IMR-90 (cell line): ENCODE measurements at regions not wholly inside any gene's neighbourhood (a gene's known extent, or its start where the extent isn't known, plus 50 kb on each side); places are given as distances from the start of the nearest gene placed in this dataset.

Experiments used
- ATAC-seq: fragments of 200-7000 bp; cut with Tn5 transposase; 2 replicates; pipeline ENCODE4 v1.9.1; 2020; ENCODE audit warnings: low read depth, mild to moderate bottlenecking, moderate library complexity
- BruUV-seq: library from RNA; stranded (reverse); fragments of 400-500 nt; replicated peaks from 2 replicates; lab custom pipeline; 2021; lab: Mats Ljungman, UMichigan
- CTCF ChIA-PET: fragments of 300-600 bp; formaldehyde crosslinking; extraction: SDS; loops from one replicate; lab custom pipeline; 2021; ENCODE audit warnings: antibody characterized with exemption; lab: Yijun Ruan, JAX
- POLR2A ChIA-PET: fragments of 300-600 bp; sonication (Branson Sonifier 250); formaldehyde crosslinking; loops from one replicate; lab custom pipeline; 2022; ENCODE audit warnings: antibody characterized with exemption; ENCODE audit not compliant: unreplicated experiment; lab: Charles Lee
- DNase-seq: peaks from one replicate; pipeline ENCODE4 v3.0.0; 2013
- H2AFZ ChIP-seq: replicated peaks from 2 replicates; pipeline ENCODE3; 2013; ENCODE audit warnings: low read length, mild to moderate bottlenecking; ENCODE audit not compliant: poor library complexity
- H2AK5ac ChIP-seq: 2 replicates; pipeline ENCODE4 v1.6.1; 2013; ENCODE audit warnings: low read depth, low read length, inconsistent platforms
- H2AK9ac ChIP-seq: replicated peaks from 2 replicates; pipeline ENCODE3; 2013; ENCODE audit warnings: mild to moderate bottlenecking, low read depth, low read length, moderate library complexity; ENCODE audit not compliant: poor library complexity
- H2BK120ac ChIP-seq: 2 replicates; pipeline ENCODE4 v1.6.1; 2013; ENCODE audit warnings: low read depth, low read length, inconsistent platforms
- H2BK15ac ChIP-seq: 3 replicates; pipeline ENCODE4 v1.6.1; 2013; ENCODE audit warnings: low read depth, low read length, inconsistent platforms
- H2BK20ac ChIP-seq: 2 replicates; pipeline ENCODE4 v1.6.1; 2013; ENCODE audit warnings: low read depth, mild to moderate bottlenecking, inconsistent platforms, low read length, moderate library complexity
- H2BK5ac ChIP-seq: 2 replicates; pipeline ENCODE4 v1.6.1; 2013; ENCODE audit warnings: mild to moderate bottlenecking, low read depth, low read length, inconsistent platforms; ENCODE audit not compliant: poor library complexity, severe bottlenecking
- H3K14ac ChIP-seq: replicated peaks from 2 replicates; pipeline ENCODE4 v1.6.1; 2013; ENCODE audit warnings: low read depth, low read length, inconsistent platforms
- H3K18ac ChIP-seq: 2 replicates; pipeline ENCODE4 v1.6.1; 2013; ENCODE audit warnings: low read depth, low read length, control low read depth
- H3K23ac ChIP-seq: 2 replicates; pipeline ENCODE4 v1.6.1; 2013; ENCODE audit warnings: low read depth, low read length, inconsistent platforms
- H3K27ac ChIP-seq: 2 replicates; pipeline ENCODE4 v1.5.1; 2013; ENCODE audit warnings: mild to moderate bottlenecking, control low read depth, low read length; ENCODE audit not compliant: insufficient read depth
- H3K27me3 ChIP-seq: 2 replicates; pipeline ENCODE4 v1.6.1; 2013; ENCODE audit warnings: low read length; ENCODE audit not compliant: control insufficient read depth, insufficient read depth
- H3K36me3 ChIP-seq: 2 replicates; pipeline ENCODE4 v1.6.1; 2013; ENCODE audit warnings: low read length, mixed read lengths; ENCODE audit not compliant: control insufficient read depth, insufficient read depth
- H3K4ac ChIP-seq: 2 replicates; pipeline ENCODE4 v1.6.1; 2013; ENCODE audit warnings: low read depth, low read length, inconsistent platforms
- H3K4me1 ChIP-seq: 2 replicates; pipeline ENCODE4 v1.6.1; 2013; ENCODE audit warnings: low read length, mixed read lengths; ENCODE audit not compliant: control insufficient read depth, insufficient read depth
- H3K4me2 ChIP-seq: 2 replicates; pipeline ENCODE4 v1.6.1; 2013; ENCODE audit warnings: low read depth, mild to moderate bottlenecking, control low read depth, low read length, moderate library complexity
- H3K4me3 ChIP-seq: 2 replicates; pipeline ENCODE4 v1.5.1; 2013; ENCODE audit warnings: low read depth, mild to moderate bottlenecking, control low read depth, low read length, moderate library complexity; ENCODE audit not compliant: insufficient read depth
- H3K56ac ChIP-seq: 2 replicates; pipeline ENCODE4 v1.6.1; 2013; ENCODE audit warnings: low read length, inconsistent platforms; ENCODE audit not compliant: insufficient read depth; ENCODE audit errors: extremely low read depth
- H3K79me1 ChIP-seq, 2 experiments: 2 replicates each; pipeline ENCODE4 v1.6.1; 2013; ENCODE audit warnings: low read length in 2 of 2, inconsistent platforms in 1 of 2, low read depth in 1 of 2
- H3K9ac ChIP-seq: 2 replicates; pipeline ENCODE4 v1.6.1; 2013; ENCODE audit warnings: low read depth, low read length, control low read depth
- H3K9me1 ChIP-seq: 2 replicates; pipeline ENCODE4 v1.6.1; 2013; ENCODE audit warnings: low read length, inconsistent platforms; ENCODE audit not compliant: insufficient read depth
- H3K9me3 ChIP-seq: 2 replicates; pipeline ENCODE4 v1.6.1; 2013; ENCODE audit warnings: low read length; ENCODE audit not compliant: control insufficient read depth, insufficient read depth
- H4K20me1 ChIP-seq: 2 replicates; pipeline ENCODE4 v1.6.1; 2013; ENCODE audit warnings: low read length, inconsistent platforms; ENCODE audit not compliant: insufficient read depth
- H4K5ac ChIP-seq: 2 replicates; pipeline ENCODE4 v1.6.1; 2013; ENCODE audit warnings: mild to moderate bottlenecking, low read depth, low read length, control low read depth
- H4K8ac ChIP-seq, 2 experiments: 2 replicates each; pipeline ENCODE4 v1.6.1; 2013; ENCODE audit warnings: low read depth in 2 of 2, low read length in 2 of 2, control low read depth in 1 of 2, inconsistent platforms in 1 of 2
- H4K91ac ChIP-seq: 2 replicates; pipeline ENCODE4 v1.6.1; 2013; ENCODE audit warnings: low read depth, low read length, inconsistent platforms; ENCODE audit not compliant: insufficient read depth
- BHLHE40 ChIP-seq: fragments of 150-350 bp; IDR thresholded peaks from 2 replicates; pipeline ENCODE4 v1.6.1; 2016; ENCODE audit warnings: mild to moderate bottlenecking, low read depth, low read length
- CTCF ChIP-seq: conservative IDR thresholded peaks from 2 replicates; pipeline ENCODE4 v1.5.1; 2012; ENCODE audit warnings: mild to moderate bottlenecking, low read depth, low read length, improper control_type of control experiment
- FOS ChIP-seq: fragments of 150-350 bp; IDR thresholded peaks from 2 replicates; pipeline ENCODE4 v1.6.1; 2016; ENCODE audit warnings: low read depth, low read length
- dilution Hi-C: fragments of 300-500 bp; cut with HindIII; formaldehyde crosslinking; loops from one replicate; pipeline ENCODE4 v1.14.3; 2018; ENCODE audit warnings: low sequenced_read_pairs; ENCODE audit not compliant: unreplicated experiment
- in situ Hi-C: fragments of 300-500 bp; cut with MboI; formaldehyde crosslinking; loops from 3 replicates; pipeline ENCODE4 v1.14.3; 2019; ENCODE audit warnings: low sequenced_read_pairs, inconsistent platforms, mixed read lengths
- intact Hi-C: fragments of 100-400 bp; cut with micrococcal nuclease; formaldehyde crosslinking; loops from 2 replicates; pipeline ENCODE4 v1.10.0; 2022

- no peaks in the 10 kb centered on the region for H3K79me1 ChIP-seq
- dilution Hi-C loops, result no loop called here
- H3K27me3 ChIP-seq, result no peaks in the 10 kb centered on the region
- H3K18ac ChIP-seq, result no peak overlapping the region
- no peaks in the 10 kb centered on the region for H3K9me1 ChIP-seq
- no peak overlapping the region for H2AFZ ChIP-seq
- 0 out of 2 replicates have a peak overlapping the region, but pooled peaks have one; percentile 27 for H3K14ac ChIP-seq
- peaks cover 4% of the 10 kb centered on the region; the same call in 1 of the 2 replicates for H3K4me1 ChIP-seq
- in situ Hi-C loops, result no loop called here
- no peak overlapping the region for H4K5ac ChIP-seq
- BruUV-seq, result no TSS peak
- no peak overlapping the region for H4K8ac ChIP-seq
- no peak overlapping the region for H2BK5ac ChIP-seq
- H2BK20ac ChIP-seq, result no peak overlapping the region
- no peak overlapping the region for H3K27ac ChIP-seq
- H2AK9ac ChIP-seq, result no peak overlapping the region
- peak; percentile 42; the same call in 1 of the 2 replicates for ATAC-seq
- no peak overlapping the region for H3K9ac ChIP-seq
- no peaks in the 10 kb centered on the region for H3K36me3 ChIP-seq
- TF ChIP-seq FOS (0 out of 2 replicates have a peak, but pooled peaks have one; percentile 1), BHLHE40 (no peak), CTCF (no peak)
- H2AK5ac ChIP-seq, result no peak overlapping the region; the same call in 1 of the 2 replicates
- H3K4me2 ChIP-seq, result no peak overlapping the region
- no peak for DNase-seq
- H3K9me3 ChIP-seq, result peaks cover 7% of the 10 kb centered on the region; the same call in 1 of the 2 replicates
- H3K56ac ChIP-seq, result no peak overlapping the region
- ChIA-PET POLR2A (no interaction called here), CTCF (no interaction called here)
- H3K23ac ChIP-seq, result no peak overlapping the region
- intact Hi-C loops, result no loop called here
- no peak overlapping the region for H2BK15ac ChIP-seq
- no peaks in the 10 kb centered on the region for H4K20me1 ChIP-seq
- H4K91ac ChIP-seq, result no peak overlapping the region
- H2BK120ac ChIP-seq, result no peak overlapping the region
- H3K4me3 ChIP-seq, result no peak overlapping the region
- H3K4ac ChIP-seq, result no peak overlapping the region
These were observed 327.0 kb upstream of the DUSP10 start for GRCh38 chr1:222068937-222069336.
